C4-2B (cell line): ENCODE measurements at regions not wholly inside any gene's neighbourhood (a gene's known extent, or its start where the extent isn't known, plus 50 kb on each side); places are given as distances from the start of the nearest gene placed in this dataset.

Source experiments
- H3K27ac ChIP-seq: fragments of 450-650 bp; 2 replicates; pipeline ENCODE4 v1.5.1; 2017
- ZFX ChIP-seq: fragments of 450-650 bp; IDR thresholded peaks from 2 replicates; pipeline ENCODE4 v1.6.1; 2017
- TF ChIP-seq, protein P1 (sequence below): fragments of 450-650 bp; conservative IDR thresholded peaks from 2 replicates; pipeline ENCODE4 v1.5.1; 2017; ENCODE audit warnings: mild to moderate bottlenecking

GRCh38 chr14:62592877-62593276 lies 452.4 kb downstream of the KCNH5 start:
- no peak for TF ChIP-seq ZFX
- TF ChIP-seq, protein P1, sequence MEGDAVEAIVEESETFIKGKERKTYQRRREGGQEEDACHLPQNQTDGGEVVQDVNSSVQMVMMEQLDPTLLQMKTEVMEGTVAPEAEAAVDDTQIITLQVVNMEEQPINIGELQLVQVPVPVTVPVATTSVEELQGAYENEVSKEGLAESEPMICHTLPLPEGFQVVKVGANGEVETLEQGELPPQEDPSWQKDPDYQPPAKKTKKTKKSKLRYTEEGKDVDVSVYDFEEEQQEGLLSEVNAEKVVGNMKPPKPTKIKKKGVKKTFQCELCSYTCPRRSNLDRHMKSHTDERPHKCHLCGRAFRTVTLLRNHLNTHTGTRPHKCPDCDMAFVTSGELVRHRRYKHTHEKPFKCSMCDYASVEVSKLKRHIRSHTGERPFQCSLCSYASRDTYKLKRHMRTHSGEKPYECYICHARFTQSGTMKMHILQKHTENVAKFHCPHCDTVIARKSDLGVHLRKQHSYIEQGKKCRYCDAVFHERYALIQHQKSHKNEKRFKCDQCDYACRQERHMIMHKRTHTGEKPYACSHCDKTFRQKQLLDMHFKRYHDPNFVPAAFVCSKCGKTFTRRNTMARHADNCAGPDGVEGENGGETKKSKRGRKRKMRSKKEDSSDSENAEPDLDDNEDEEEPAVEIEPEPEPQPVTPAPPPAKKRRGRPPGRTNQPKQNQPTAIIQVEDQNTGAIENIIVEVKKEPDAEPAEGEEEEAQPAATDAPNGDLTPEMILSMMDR, result no peak
- H3K27ac ChIP-seq, result no peak overlapping the region

DNA sequence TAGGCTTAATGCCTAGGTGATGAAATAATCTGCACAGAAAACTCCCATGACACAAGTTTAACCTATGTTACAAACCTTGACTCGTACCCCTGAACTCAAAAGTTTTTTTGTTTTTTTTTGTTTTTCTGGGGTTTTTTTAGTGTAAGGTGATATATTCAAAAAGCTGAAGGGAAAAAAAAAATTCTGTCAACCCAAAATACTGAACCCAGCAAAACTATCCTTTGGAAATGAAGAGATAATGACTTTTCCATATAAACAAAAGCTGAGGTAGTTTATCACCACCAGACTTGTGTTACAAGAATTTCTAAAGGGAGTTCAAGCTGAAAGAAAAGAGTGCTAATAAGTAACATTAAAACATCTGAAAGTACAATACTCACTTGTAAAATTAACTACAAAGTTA lies 448.1 kb downstream of the KCNH5 start:
- H3K27ac ChIP-seq, result no peak overlapping the region
- TF ChIP-seq, protein P1, result no peak
- TF ChIP-seq ZFX, result no peak

DNA sequence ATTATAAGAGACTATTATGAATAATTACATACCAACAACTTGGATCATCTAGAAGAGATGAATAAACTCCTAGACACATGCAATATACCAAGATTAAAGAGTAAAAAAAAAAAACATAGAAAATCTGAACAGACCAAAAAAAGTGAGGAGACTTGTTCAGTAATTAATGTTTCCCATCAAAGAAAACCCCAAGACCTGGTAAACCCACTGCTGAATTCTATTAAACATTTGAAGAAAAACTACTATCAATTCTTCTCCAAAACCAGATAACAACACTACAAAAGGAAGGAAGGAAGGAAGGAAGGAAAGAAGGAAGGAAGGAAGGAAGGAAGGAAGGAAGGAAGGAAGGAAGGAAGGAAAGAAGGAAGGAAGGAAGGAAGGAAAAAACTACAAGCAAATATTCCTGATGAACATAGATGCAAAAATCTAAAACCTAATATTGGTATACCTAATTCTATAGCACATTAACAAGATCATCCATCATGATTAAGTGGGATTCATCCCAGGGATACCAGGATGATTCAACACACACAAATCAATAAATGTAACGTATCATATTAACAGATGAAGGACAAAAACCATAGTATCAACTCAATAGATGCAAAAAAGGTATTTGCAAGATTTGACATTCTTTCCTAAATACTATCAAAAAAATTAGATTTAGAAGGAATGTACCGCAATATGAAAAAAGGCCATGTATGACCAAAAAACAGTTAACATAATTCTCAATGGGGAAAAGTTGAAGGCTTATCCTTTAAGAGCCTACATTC lies 445.5 kb downstream of the KCNH5 start:
- TF ChIP-seq, protein P1, result no peak
- no peak for TF ChIP-seq ZFX

GRCh38 chr14:62602712-62603111 lies 442.5 kb downstream of the KCNH5 start:
- no peak overlapping the region for H3K27ac ChIP-seq
- TF ChIP-seq ZFX, result no peak
- TF ChIP-seq, protein P1, result no peak

More for the DNA sequence above, 445.5 kb downstream of the KCNH5 start:
- H3K27ac ChIP-seq, result no peak overlapping the region

- TF ChIP-seq, protein P1, result no peak
- no peak for TF ChIP-seq ZFX
Measured at GRCh38 chr14:62604524-62604923, 440.7 kb downstream of the KCNH5 start.

GRCh38 chr14:62614122-62614521 lies 431.1 kb downstream of the KCNH5 start:
- TF ChIP-seq ZFX, result no peak
- TF ChIP-seq, protein P1, result no peak
- no peak overlapping the region for H3K27ac ChIP-seq

More at GRCh38 chr14:62604524-62604923, 440.7 kb downstream of the KCNH5 start:
- H3K27ac ChIP-seq, result no peak overlapping the region

DNA sequence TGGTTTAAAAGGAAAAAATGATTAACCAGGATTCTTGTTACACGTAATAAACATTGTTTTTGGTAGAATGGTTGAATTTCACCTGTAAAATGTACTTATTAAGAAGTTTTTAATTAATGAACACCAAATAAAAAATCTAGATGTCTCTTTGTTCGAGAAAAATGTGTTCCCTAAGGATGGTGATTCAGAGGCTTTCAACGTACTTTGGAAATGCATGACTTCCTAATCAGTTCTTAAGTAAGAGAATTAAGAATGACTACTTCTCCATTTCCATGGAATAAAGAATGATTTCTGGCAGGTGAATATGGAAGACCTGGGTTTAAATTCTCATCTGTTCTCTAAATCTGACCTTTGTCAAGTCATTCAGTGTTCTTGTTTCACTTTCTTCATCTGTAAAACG lies 428.6 kb downstream of the KCNH5 start:
- TF ChIP-seq, protein P1, result no peak
- TF ChIP-seq ZFX, result no peak
- no peak overlapping the region for H3K27ac ChIP-seq
